ENCODE measurements at regions not wholly inside any gene's neighbourhood (a gene's known extent, or its start where the extent isn't known, plus 50 kb on each side); places are given as distances from the start of the nearest gene placed in this dataset.

DNA sequence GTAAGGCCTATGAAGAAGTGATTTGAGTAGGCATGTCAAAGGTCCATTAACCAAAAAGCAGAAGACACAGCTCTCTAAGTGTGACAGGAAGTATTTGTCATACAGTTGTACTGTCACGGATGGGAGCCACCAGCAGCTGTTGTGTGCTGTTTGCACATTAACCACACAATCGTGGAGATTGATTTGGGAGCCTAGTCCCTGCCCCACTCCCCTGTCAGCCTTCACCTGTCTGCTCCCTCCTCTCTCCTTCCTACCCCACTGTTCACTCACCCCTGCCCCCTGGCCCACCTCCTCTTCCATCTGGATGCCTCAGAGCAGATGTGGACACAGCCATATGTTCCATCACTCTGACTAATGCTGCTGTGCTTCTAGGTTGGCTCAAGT, 124.7 kb upstream of the SPACA1 start:
- Histone ChIP-seq H3K4me3 (no peak overlapping the region), H3K9me3 (no peaks in the 10 kb centered on the region), H3K27me3 (no peaks in the 10 kb centered on the region), H3K36me3 (no peaks in the 10 kb centered on the region), H3K4me1 (no peaks in the 10 kb centered on the region), H3K27ac (no peak overlapping the region)
- intact Hi-C loops (cut with DNase I; ENCODE audit: low total_unique reads): no loop called here
- TF ChIP-seq, protein P1, sequence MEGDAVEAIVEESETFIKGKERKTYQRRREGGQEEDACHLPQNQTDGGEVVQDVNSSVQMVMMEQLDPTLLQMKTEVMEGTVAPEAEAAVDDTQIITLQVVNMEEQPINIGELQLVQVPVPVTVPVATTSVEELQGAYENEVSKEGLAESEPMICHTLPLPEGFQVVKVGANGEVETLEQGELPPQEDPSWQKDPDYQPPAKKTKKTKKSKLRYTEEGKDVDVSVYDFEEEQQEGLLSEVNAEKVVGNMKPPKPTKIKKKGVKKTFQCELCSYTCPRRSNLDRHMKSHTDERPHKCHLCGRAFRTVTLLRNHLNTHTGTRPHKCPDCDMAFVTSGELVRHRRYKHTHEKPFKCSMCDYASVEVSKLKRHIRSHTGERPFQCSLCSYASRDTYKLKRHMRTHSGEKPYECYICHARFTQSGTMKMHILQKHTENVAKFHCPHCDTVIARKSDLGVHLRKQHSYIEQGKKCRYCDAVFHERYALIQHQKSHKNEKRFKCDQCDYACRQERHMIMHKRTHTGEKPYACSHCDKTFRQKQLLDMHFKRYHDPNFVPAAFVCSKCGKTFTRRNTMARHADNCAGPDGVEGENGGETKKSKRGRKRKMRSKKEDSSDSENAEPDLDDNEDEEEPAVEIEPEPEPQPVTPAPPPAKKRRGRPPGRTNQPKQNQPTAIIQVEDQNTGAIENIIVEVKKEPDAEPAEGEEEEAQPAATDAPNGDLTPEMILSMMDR (IDR thresholded peaks at IDR 0.05): no peak
- TF ChIP-seq POLR2AphosphoS5 (IDR thresholded peaks at IDR 0.05): no peak
- no peak for TF ChIP-seq EP300 (IDR thresholded peaks at IDR 0.05)
- TF ChIP-seq POLR2A (IDR thresholded peaks at IDR 0.05): no peak
- WGBS, 5 donors: 22 to 35% (median 26%) methylated on average over 2 of the region's 2 CpGs
- no peak for DNase-seq

DNA sequence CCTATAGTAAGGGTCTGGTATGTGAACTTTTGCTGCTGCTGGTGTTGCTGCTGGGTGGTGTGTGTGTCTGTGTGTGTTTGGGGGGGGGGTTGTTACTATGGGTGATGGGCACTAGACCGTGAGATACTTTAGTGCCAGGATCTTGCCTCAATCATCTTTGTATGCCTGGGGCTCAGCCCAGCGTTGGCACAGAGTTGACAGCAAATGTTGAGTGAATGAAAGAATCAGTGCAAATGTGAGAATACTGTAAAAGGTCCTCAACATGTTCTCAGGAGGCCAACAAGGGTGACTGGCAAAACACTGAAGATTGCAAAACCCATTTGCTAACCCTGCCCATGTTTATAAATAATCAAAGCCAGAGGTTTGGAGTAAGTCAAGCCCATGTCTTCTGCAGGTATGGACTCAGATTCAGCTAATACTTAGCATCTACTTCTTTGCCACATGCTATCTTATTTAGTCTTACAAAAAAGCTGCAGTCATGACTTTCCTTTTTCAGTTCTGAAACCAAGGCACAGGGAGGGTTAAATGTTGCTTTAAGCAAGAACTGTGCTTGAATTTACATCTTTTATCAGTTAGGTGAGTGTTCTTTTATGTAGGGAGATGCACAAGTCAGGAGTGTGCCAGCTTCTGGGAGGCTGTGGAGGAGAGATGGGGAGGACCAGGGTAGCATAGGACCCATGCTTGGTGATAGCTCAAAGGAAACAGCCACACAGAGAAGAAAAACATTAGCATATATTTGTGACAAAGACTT, 125.3 kb upstream of the SPACA1 start:
- Histone ChIP-seq H3K4me3 (no peak overlapping the region), H3K9me3 (no peaks in the 10 kb centered on the region), H3K27ac (no peak overlapping the region), H3K36me3 (no peaks in the 10 kb centered on the region), H3K4me1 (no peaks in the 10 kb centered on the region), H3K27me3 (no peaks in the 10 kb centered on the region)
- TF ChIP-seq EP300 (IDR thresholded peaks at IDR 0.05) (no peak), POLR2AphosphoS5 (IDR thresholded peaks at IDR 0.05) (no peak), POLR2A (IDR thresholded peaks at IDR 0.05) (no peak)
- TF ChIP-seq, protein P1 (IDR thresholded peaks at IDR 0.05): no peak
- WGBS, 5 donors: 72 to 86% (median 78%) methylated on average over 2 of the region's 2 CpGs
- intact Hi-C loops (cut with DNase I; ENCODE audit: low total_unique reads): no loop called here
- no peak for DNase-seq

DNA sequence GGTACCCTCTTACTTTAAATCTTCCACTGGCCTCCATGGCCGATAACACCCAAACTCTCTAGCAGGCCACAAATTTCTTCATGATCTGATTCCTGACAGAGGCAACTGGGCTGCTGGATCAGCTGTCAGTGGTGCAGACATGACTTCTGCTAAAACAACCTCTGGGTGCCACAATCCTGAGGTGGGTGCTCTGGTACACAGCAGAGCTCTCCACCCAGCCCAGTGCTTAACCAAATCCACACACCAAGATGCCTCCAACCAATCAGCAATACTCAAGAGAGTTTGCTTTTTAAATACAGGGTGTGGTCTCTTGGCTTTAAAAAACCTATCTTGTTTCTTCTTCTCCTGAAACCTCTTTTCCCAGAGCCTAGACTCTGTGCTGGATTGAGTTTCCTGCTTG, 126.6 kb upstream of the SPACA1 start:
- 94 to 100% (median 97%) methylated on average over 1 of the region's 1 CpG for WGBS, 5 donors

DNA sequence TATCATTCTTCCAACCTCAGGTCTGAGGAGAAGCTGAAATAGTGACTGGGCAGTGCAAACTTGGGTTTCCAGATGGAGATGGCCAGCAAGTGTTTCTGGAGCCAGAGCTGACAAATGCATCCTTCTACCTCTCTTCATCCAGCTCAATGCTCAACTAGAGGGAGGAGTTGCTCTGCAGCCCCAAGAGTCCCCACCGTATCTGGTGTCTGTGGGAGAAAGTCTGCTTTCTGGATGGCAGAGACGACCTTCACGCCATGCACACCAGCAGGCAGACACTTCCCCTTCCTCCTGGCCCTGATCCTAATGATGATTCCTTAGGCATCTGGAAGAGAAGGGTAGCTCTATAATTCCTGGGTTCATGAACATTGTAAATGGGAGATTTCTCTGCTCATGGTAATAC, 127.4 kb upstream of the SPACA1 start:
- DNase-seq: no peak
- intact Hi-C loops (cut with DNase I; ENCODE audit: low total_unique reads): no loop called here
- H3K27me3 ChIP-seq: no peaks in the 10 kb centered on the region

More for the DNA sequence above, 126.6 kb upstream of the SPACA1 start:
- intact Hi-C loops (cut with DNase I; ENCODE audit: low total_unique reads): no loop called here
- Histone ChIP-seq H3K4me3 (no peak overlapping the region), H3K9me3 (peaks cover 0 to 6% (median 2%) of the 10 kb centered on the region in 4 donors), H3K36me3 (no peaks in the 10 kb centered on the region), H3K27ac (no peak overlapping the region), H3K27me3 (no peaks in the 10 kb centered on the region), H3K4me1 (no peaks in the 10 kb centered on the region)
- TF ChIP-seq, protein P1 (IDR thresholded peaks at IDR 0.05): no peak
- TF ChIP-seq POLR2A (IDR thresholded peaks at IDR 0.05): no peak
- no peak for TF ChIP-seq EP300 (IDR thresholded peaks at IDR 0.05)
- no peak for TF ChIP-seq POLR2AphosphoS5 (IDR thresholded peaks at IDR 0.05)
- no peak for DNase-seq

More for the DNA sequence above, 127.4 kb upstream of the SPACA1 start:
- TF ChIP-seq, protein P1 (IDR thresholded peaks at IDR 0.05): no peak
- TF ChIP-seq POLR2AphosphoS5 (IDR thresholded peaks at IDR 0.05) (no peak), EP300 (IDR thresholded peaks at IDR 0.05) (no peak), POLR2A (IDR thresholded peaks at IDR 0.05) (no peak)
- no peak overlapping the region for H3K27ac ChIP-seq
- WGBS, 5 donors: 81 to 96% (median 86%) methylated on average over 3 of the region's 3 CpGs
- no peak overlapping the region for H3K4me3 ChIP-seq
- H3K36me3 ChIP-seq: no peaks in the 10 kb centered on the region
- peaks cover 0 to 8% (median 3%) of the 10 kb centered on the region in 4 donors for H3K9me3 ChIP-seq
- no peaks in the 10 kb centered on the region for H3K4me1 ChIP-seq
